ENCODE measurements at regions not wholly inside any gene's neighbourhood (a gene's known extent, or its start where the extent isn't known, plus 50 kb on each side); places are given as distances from the start of the nearest gene placed in this dataset.

DNA sequence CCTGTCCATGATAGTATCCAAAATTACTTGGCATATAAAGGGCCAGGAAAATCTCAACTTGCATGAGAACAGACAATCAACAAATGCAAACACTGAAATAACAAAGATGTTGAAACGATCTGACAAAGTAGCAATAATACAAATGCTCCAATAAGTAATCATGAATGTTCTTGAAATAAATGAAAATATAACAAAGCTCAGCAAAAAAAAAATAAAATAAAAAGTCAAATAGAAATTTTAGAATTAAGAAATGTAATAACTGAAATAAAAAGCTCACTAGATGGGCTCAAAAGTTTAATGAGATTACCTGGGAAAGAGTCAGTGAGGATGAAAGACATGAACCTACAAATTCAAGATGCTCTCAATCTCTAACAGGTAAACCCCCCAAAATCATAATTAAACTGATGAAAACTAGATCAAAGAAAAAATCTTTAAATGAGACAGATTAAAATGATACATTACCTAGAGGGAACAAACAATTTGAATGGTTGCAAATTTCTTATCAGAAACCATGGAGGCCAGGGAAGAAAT is 319.0 kb upstream of the IRX3 start:
- H3K4me1 ChIP-seq (ENCODE audit: control insufficient read depth in 3 of 3, insufficient read depth in 2 of 3, low read depth in 1 of 3, low read length in 2 of 3) = no peaks in the 10 kb centered on the region
- H3K36me3 ChIP-seq (ENCODE audit: control insufficient read depth in 3 of 3, insufficient read depth in 2 of 3, low read depth in 1 of 3, low read length in 3 of 3) = no peaks in the 10 kb centered on the region
- WGBS, 3 donors = 80 to 92% (median 86%) methylated on average over 1 of the region's 1 CpG
- no peak overlapping the region for H3K27ac ChIP-seq (ENCODE audit: low read depth in 1 of 3, low read length in 2 of 3)
- no peak for DNase-seq
- H3K4me3 ChIP-seq (ENCODE audit: low read depth in 1 of 3, low read length in 3 of 3) = no peak overlapping the region
- peaks cover 0 to 3% of the 10 kb centered on the region in 2 donors for H3K9me3 ChIP-seq (ENCODE audit: control insufficient read depth in 2 of 2, insufficient read depth in 1 of 2, low read depth in 1 of 2, low read length in 1 of 2)
- FAIRE-seq = no peak
- H3K27me3 ChIP-seq (ENCODE audit: control insufficient read depth in 3 of 3, insufficient read depth in 3 of 3, low read length in 3 of 3) = no peaks in the 10 kb centered on the region

DNA sequence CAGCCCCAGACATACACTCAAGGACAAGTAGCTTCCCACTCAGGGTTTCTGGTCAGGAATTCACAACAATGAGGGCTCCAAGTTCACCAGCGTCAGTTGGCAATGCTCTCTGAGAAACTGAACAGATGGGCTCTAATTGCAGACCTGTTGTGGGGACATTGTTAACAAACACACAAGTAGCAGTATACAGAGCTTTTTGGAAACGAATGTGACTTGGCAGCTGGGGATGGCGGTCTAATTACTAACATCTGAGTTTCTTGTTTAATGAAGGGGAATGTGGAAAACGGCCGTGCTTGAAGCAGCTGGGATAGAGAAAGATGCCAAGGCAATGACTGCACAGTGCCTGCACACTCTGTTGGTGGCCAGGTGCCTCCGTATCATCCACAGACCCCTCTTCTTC is 316.1 kb upstream of the IRX3 start:
- no peaks in the 10 kb centered on the region for H3K4me1 ChIP-seq (ENCODE audit: control insufficient read depth in 3 of 3, insufficient read depth in 2 of 3, low read depth in 1 of 3, low read length in 2 of 3)
- no peaks in the 10 kb centered on the region for H3K27me3 ChIP-seq (ENCODE audit: control insufficient read depth in 3 of 3, insufficient read depth in 3 of 3, low read length in 3 of 3)
- DNase-seq (no peak), FAIRE-seq (no peak)
- no peak overlapping the region for H3K4me3 ChIP-seq (ENCODE audit: low read depth in 1 of 3, low read length in 3 of 3)
- H3K36me3 ChIP-seq (ENCODE audit: control insufficient read depth in 3 of 3, insufficient read depth in 2 of 3, low read depth in 1 of 3, low read length in 3 of 3) = no peaks in the 10 kb centered on the region
- H3K27ac ChIP-seq (ENCODE audit: low read depth in 1 of 3, low read length in 2 of 3) = no peak overlapping the region
- WGBS, 3 donors = 67 to 88% (median 75%) methylated on average over 6 of the region's 6 CpGs
- peaks cover 0 to 3% of the 10 kb centered on the region in 2 donors for H3K9me3 ChIP-seq (ENCODE audit: control insufficient read depth in 2 of 2, insufficient read depth in 1 of 2, low read depth in 1 of 2, low read length in 1 of 2)

DNA sequence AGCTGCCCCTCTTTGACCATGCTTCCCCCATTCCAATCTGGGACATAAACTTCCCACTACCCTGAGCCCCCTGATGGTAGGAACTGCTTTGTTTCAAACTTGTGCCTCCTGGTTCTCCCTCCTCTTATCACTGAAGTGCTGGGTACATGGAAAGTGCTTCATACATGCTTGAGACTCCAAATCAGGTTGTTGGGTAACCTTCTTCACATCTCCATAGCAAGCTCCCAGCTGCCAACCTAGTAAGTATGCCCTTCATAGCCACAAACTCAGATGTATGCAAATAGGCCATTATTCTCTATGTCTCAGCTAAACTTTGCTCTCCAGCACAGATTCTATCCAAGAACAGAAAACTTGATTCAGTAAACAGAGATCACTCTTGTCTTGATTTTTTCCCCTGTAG is 310.6 kb upstream of the IRX3 start:
- DNase-seq (no peak), FAIRE-seq (no peak)
- no peak overlapping the region for H3K4me3 ChIP-seq (ENCODE audit: low read depth in 1 of 3, low read length in 3 of 3)
- H3K4me1 ChIP-seq (ENCODE audit: control insufficient read depth in 3 of 3, insufficient read depth in 2 of 3, low read depth in 1 of 3, low read length in 2 of 3) = no peaks in the 10 kb centered on the region
- peaks cover 0 to 17% (median 4%) of the 10 kb centered on the region in 3 donors for H3K27me3 ChIP-seq (ENCODE audit: control insufficient read depth in 3 of 3, insufficient read depth in 3 of 3, low read length in 3 of 3)
- no peak overlapping the region for H3K27ac ChIP-seq (ENCODE audit: low read depth in 1 of 3, low read length in 2 of 3)
- no peaks in the 10 kb centered on the region for H3K36me3 ChIP-seq (ENCODE audit: control insufficient read depth in 3 of 3, insufficient read depth in 2 of 3, low read depth in 1 of 3, low read length in 3 of 3)
- H3K9me3 ChIP-seq (ENCODE audit: control insufficient read depth in 2 of 2, insufficient read depth in 1 of 2, low read depth in 1 of 2, low read length in 1 of 2) = no peaks in the 10 kb centered on the region

DNA sequence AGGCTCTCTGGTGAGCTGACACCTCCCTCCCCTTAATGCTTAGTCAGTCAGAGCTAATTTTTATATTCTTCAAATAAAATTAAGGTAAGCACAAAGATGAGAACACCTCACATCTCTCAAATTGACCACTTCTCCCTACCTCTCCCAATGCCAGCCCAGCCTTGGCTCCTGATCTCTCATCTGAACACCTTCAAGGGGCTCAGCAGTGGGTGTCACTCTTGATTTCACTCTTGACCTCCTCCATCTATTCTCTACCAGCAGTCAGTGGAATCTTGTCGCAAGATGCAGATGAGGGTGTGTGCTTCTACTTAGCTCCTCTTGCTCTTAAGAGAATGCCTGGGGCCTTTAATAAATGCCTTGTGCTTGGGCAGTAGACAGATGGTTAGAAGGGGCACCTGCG is 309.0 kb upstream of the IRX3 start:
- Histone ChIP-seq H3K27ac (ENCODE audit: low read depth in 1 of 3, low read length in 2 of 3) (no peak overlapping the region), H3K4me1 (ENCODE audit: control insufficient read depth in 3 of 3, insufficient read depth in 2 of 3, low read depth in 1 of 3, low read length in 2 of 3) (no peaks in the 10 kb centered on the region), H3K27me3 (ENCODE audit: control insufficient read depth in 3 of 3, insufficient read depth in 3 of 3, low read length in 3 of 3) (peaks cover 0 to 17% (median 7%) of the 10 kb centered on the region in 3 donors), H3K9me3 (ENCODE audit: control insufficient read depth in 2 of 2, insufficient read depth in 1 of 2, low read depth in 1 of 2, low read length in 1 of 2) (no peaks in the 10 kb centered on the region), H3K36me3 (ENCODE audit: control insufficient read depth in 3 of 3, insufficient read depth in 2 of 3, low read depth in 1 of 3, low read length in 3 of 3) (no peaks in the 10 kb centered on the region), H3K4me3 (ENCODE audit: low read depth in 1 of 3, low read length in 3 of 3) (no peak overlapping the region)
- 47 to 58% (median 57%) methylated on average over 2 of the region's 2 CpGs for WGBS, 3 donors
- no peak for FAIRE-seq
- no peak for DNase-seq

DNA sequence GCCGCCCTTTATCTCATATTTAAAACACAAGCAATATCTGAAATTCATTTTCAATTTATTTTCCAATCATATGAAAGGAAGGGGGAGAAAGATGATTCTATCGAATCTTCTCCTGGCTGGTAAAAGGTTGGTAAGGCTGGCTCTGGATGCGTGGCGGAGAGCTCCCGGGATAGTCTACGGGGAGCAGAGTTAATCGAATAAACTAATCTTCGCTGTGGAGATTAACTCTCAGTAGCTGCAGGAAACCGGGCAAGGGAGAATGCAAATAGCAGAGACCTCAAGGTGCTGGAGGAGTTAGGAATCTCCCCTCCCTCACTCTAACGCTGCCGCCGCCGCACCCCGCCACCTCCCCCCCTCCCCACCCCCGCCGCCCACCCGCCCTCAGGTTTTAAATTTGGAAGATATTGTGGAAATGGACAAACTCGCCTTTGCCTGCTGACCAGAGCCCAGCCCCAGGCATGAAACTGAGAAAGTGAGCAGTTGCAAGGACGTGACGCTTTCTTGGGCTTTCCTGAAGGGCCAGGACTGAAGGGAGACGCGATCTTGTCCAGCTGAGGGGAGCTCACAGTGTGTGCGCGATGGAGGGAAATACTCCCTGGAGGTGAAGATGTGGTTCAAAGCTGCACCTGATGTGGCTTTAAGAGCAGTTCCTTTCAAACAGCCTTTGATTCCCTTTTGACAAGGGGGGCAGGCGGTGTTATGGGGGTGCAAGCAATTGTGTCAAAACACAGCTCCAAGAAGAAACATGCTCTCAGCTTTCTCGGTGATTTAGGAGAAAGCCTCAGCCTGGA is 308.2 kb upstream of the IRX3 start:
- Histone ChIP-seq H3K9me3 (ENCODE audit: control insufficient read depth in 2 of 2, insufficient read depth in 1 of 2, low read depth in 1 of 2, low read length in 1 of 2) (no peaks in the 10 kb centered on the region), H3K4me1 (ENCODE audit: control insufficient read depth in 3 of 3, insufficient read depth in 2 of 3, low read depth in 1 of 3, low read length in 2 of 3) (no peaks in the 10 kb centered on the region), H3K27me3 (ENCODE audit: control insufficient read depth in 3 of 3, insufficient read depth in 3 of 3, low read length in 3 of 3) (peaks cover 0 to 17% (median 7%) of the 10 kb centered on the region in 3 donors), H3K4me3 (ENCODE audit: low read depth in 1 of 3, low read length in 3 of 3) (no peak overlapping the region), H3K36me3 (ENCODE audit: control insufficient read depth in 3 of 3, insufficient read depth in 2 of 3, low read depth in 1 of 3, low read length in 3 of 3) (no peaks in the 10 kb centered on the region), H3K27ac (ENCODE audit: low read depth in 1 of 3, low read length in 2 of 3) (no peak overlapping the region)
- WGBS, 3 donors = 19 to 30% (median 26%) methylated on average over 21 to 26 of the region's 26 CpGs
- no peak for FAIRE-seq
- DNase-seq = no peak

DNA sequence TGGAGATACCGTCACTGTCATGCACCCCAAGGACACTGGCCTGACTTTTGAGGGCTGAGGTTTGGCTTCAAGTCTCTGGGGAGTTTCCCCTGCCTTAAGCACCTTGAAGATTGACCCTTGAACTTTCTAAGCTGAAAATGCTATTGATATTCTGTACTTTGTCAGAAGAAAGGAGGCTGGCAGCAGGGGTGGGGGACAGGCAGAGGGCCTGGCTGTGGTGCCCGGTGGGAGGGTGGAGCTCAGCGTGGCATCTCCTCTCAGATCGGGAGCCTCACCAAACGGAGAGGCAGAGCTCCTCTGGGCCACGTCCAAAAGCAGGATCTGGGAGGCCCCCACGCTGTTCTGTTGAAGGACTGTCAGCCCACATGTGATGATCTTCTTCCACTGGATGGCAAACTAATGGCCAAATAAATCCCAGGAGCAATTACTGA is 305.2 kb upstream of the IRX3 start:
- DNase-seq (no peak), FAIRE-seq (no peak)
- H3K36me3 ChIP-seq (ENCODE audit: control insufficient read depth in 3 of 3, insufficient read depth in 2 of 3, low read depth in 1 of 3, low read length in 3 of 3) = no peaks in the 10 kb centered on the region
- H3K9me3 ChIP-seq (ENCODE audit: control insufficient read depth in 2 of 2, insufficient read depth in 1 of 2, low read depth in 1 of 2, low read length in 1 of 2) = no peaks in the 10 kb centered on the region
- H3K4me1 ChIP-seq (ENCODE audit: control insufficient read depth in 3 of 3, insufficient read depth in 2 of 3, low read depth in 1 of 3, low read length in 2 of 3) = no peaks in the 10 kb centered on the region
- no peak overlapping the region for H3K4me3 ChIP-seq (ENCODE audit: low read depth in 1 of 3, low read length in 3 of 3)
- H3K27ac ChIP-seq (ENCODE audit: low read depth in 1 of 3, low read length in 2 of 3) = no peak overlapping the region
- 47 to 53% (median 52%) methylated on average over 7 of the region's 7 CpGs for WGBS, 3 donors
- H3K27me3 ChIP-seq (ENCODE audit: control insufficient read depth in 3 of 3, insufficient read depth in 3 of 3, low read length in 3 of 3) = peaks cover 0 to 17% (median 7%) of the 10 kb centered on the region in 3 donors

DNA sequence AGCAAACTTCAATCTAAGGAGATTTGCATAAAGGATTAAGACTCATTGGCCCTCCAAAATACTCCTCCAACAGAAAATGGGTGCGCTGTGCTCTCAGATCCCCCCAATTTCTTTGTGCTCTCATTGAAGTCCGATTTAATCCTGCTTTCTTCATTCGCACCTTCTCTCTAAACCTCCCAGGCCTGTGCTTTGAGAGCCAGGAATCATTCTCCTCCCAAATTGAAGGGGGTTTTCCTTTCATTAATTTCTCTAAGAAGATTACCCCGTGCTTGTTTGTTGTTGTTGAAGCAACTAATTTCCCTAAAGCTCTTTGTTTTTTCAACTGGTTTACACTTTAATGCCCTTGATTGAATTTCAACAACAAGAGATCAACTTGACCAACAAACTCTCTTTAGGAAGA is 304.2 kb upstream of the IRX3 start:
- 69 to 87% (median 73%) methylated on average over 4 of the region's 4 CpGs for WGBS, 3 donors
- Histone ChIP-seq H3K27ac (ENCODE audit: low read depth in 1 of 3, low read length in 2 of 3) (no peak overlapping the region), H3K9me3 (ENCODE audit: control insufficient read depth in 2 of 2, insufficient read depth in 1 of 2, low read depth in 1 of 2, low read length in 1 of 2) (no peaks in the 10 kb centered on the region), H3K4me3 (ENCODE audit: low read depth in 1 of 3, low read length in 3 of 3) (no peak overlapping the region), H3K27me3 (ENCODE audit: control insufficient read depth in 3 of 3, insufficient read depth in 3 of 3, low read length in 3 of 3) (peaks cover 0 to 15% (median 7%) of the 10 kb centered on the region in 3 donors), H3K4me1 (ENCODE audit: control insufficient read depth in 3 of 3, insufficient read depth in 2 of 3, low read depth in 1 of 3, low read length in 2 of 3) (no peaks in the 10 kb centered on the region), H3K36me3 (ENCODE audit: control insufficient read depth in 3 of 3, insufficient read depth in 2 of 3, low read depth in 1 of 3, low read length in 3 of 3) (no peaks in the 10 kb centered on the region)
- FAIRE-seq (no peak), DNase-seq (no peak)

DNA sequence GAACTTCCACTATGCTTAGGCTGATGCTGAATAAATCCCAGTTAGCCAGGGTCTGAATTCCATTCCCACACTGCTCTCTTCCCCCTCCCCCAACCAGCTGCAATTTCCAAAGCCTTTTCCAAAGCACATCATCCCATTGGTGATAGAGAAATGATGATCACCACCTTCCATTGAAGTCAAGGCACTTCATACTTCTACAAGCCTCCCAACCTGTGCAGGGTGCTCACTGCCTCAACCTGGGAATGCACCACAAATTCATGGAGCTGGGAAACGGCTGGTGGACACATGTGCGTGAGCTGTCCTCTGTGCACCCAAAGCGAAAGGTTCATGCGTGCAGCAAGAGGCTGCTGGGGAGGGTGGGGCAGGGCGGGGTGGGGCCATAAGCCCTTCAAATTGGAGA is 302.7 kb upstream of the IRX3 start:
- 18 to 65% (median 39%) methylated on average over 5 of the region's 5 CpGs for WGBS, 3 donors
- FAIRE-seq = no peak
- no peaks in the 10 kb centered on the region for H3K4me1 ChIP-seq (ENCODE audit: control insufficient read depth in 3 of 3, insufficient read depth in 2 of 3, low read depth in 1 of 3, low read length in 2 of 3)
- no peak overlapping the region for H3K4me3 ChIP-seq (ENCODE audit: low read depth in 1 of 3, low read length in 3 of 3)
- no peaks in the 10 kb centered on the region for H3K9me3 ChIP-seq (ENCODE audit: control insufficient read depth in 2 of 2, insufficient read depth in 1 of 2, low read depth in 1 of 2, low read length in 1 of 2)
- no peak overlapping the region for H3K27ac ChIP-seq (ENCODE audit: low read depth in 1 of 3, low read length in 2 of 3)
- H3K27me3 ChIP-seq (ENCODE audit: control insufficient read depth in 3 of 3, insufficient read depth in 3 of 3, low read length in 3 of 3) = peaks cover 0 to 3% (median 3%) of the 10 kb centered on the region in 3 donors
- no peak for DNase-seq
- H3K36me3 ChIP-seq (ENCODE audit: control insufficient read depth in 3 of 3, insufficient read depth in 2 of 3, low read depth in 1 of 3, low read length in 3 of 3) = no peaks in the 10 kb centered on the region

DNA sequence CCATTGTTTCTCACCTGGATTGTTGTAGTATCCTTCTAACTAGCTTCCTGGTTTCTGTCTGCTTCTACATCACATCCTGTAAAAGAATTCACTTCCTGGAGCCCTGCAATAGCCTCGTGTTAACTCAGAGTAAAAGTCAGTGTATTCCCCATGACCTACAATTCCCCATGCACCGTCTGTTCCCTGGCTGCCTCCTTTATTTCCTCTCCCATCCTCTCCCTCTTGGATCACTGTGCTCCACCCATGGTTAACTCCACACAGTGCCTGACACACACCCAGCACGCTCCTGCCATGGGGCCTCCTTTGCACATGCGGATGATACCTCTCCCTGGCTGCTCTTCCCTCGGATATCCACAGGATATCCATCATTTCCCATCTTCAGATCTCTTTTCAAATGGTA is 301.4 kb upstream of the IRX3 start:
- FAIRE-seq = no peak
- H3K4me1 ChIP-seq (ENCODE audit: control insufficient read depth in 3 of 3, insufficient read depth in 2 of 3, low read depth in 1 of 3, low read length in 2 of 3) = no peaks in the 10 kb centered on the region
- no peaks in the 10 kb centered on the region for H3K9me3 ChIP-seq (ENCODE audit: control insufficient read depth in 2 of 2, insufficient read depth in 1 of 2, low read depth in 1 of 2, low read length in 1 of 2)

More for the DNA sequence above, 301.4 kb upstream of the IRX3 start:
- no peak overlapping the region for H3K4me3 ChIP-seq (ENCODE audit: low read depth in 1 of 3, low read length in 3 of 3)
- 67 to 76% (median 68%) methylated on average over 5 of the region's 5 CpGs for WGBS, 3 donors
- no peaks in the 10 kb centered on the region for H3K36me3 ChIP-seq (ENCODE audit: control insufficient read depth in 3 of 3, insufficient read depth in 2 of 3, low read depth in 1 of 3, low read length in 3 of 3)
- H3K27me3 ChIP-seq (ENCODE audit: control insufficient read depth in 3 of 3, insufficient read depth in 3 of 3, low read length in 3 of 3) = peaks cover 0 to 3% (median 0%) of the 10 kb centered on the region in 3 donors
- H3K27ac ChIP-seq (ENCODE audit: low read depth in 1 of 3, low read length in 2 of 3) = no peak overlapping the region
- no peak for DNase-seq

Measured in small intestine (tissue), 7 donors.